Gastrocnemius medialis (tissue), 4 donors: ENCODE measurements at regions not wholly inside any gene's neighbourhood (a gene's known extent, or its start where the extent isn't known, plus 50 kb on each side); places are given as distances from the start of the nearest gene placed in this dataset.

Experiments used
- CTCF ChIP-seq, 5 experiments: fragments of 450-650 bp in 3 of 5; fragments of 200-600 bp in 2 of 5; sonication (generic) in 2 of 5; IDR thresholded peaks in 4 of 5; conservative IDR thresholded peaks in 1 of 5; 1 replicate in 4 of 5; 2 replicates in 1 of 5; pipeline ENCODE4 v1.5.1; 2016 to 2019; ENCODE audit warnings: antibody characterized with exemption in 5 of 5, mild to moderate bottlenecking in 3 of 5, moderate library complexity in 3 of 5
- POLR2A ChIP-seq, 2 donors: fragments of 450-650 bp; IDR thresholded peaks; one replicate each; pipeline ENCODE4 v1.6.1; 2017; ENCODE audit warnings: antibody characterized with exemption in 2 of 2, mild to moderate bottlenecking in 2 of 2, moderate library complexity in 2 of 2

GRCh38 chr10:64201936-64202335 is 680.7 kb downstream of the REEP3 start:
- no peak for TF ChIP-seq CTCF (IDR thresholded peaks at IDR 0.05 in 4 of 5, conservative IDR thresholded peaks at IDR 0.05 in 1 of 5)
- no peak for TF ChIP-seq POLR2A (IDR thresholded peaks at IDR 0.05)
